ENCODE measurements at regions not wholly inside any gene's neighbourhood (a gene's known extent, or its start where the extent isn't known, plus 50 kb on each side); places are given as distances from the start of the nearest gene placed in this dataset.

GRCh38 chr14:26213846-26214575, 383.8 kb downstream of the NOVA1 start:
- no peaks in the 10 kb centered on the region for H3K79me2 ChIP-seq (ENCODE audit: insufficient read depth, low read length)
- TF ChIP-seq CTCF (IDR thresholded peaks at IDR 0.05; ENCODE audit: extremely low read depth, low read depth, low read length) = no peak
- H2AFZ ChIP-seq (ENCODE audit: low read length) = no peak overlapping the region
- H3K27me3 ChIP-seq (ENCODE audit: insufficient read depth, low read length) = no peaks in the 10 kb centered on the region
- DNase-seq (ENCODE audit: insufficient read length, low spot score, missing footprints) = no peak
- no peak overlapping the region for H3K4me3 ChIP-seq (ENCODE audit: insufficient read depth, low read length)
- no peak overlapping the region for H3K4me2 ChIP-seq (ENCODE audit: insufficient read depth, low read length)
- no peaks in the 10 kb centered on the region for H4K20me1 ChIP-seq (ENCODE audit: insufficient read depth, low read length)
- peaks cover 5% of the 10 kb centered on the region for H3K9me3 ChIP-seq (ENCODE audit: low read depth, low read length)
- no peaks in the 10 kb centered on the region for H3K36me3 ChIP-seq (ENCODE audit: insufficient read depth, low read length)
- H3K27ac ChIP-seq (ENCODE audit: low read depth, low read length) = no peak overlapping the region
- no peaks in the 10 kb centered on the region for H3K4me1 ChIP-seq (ENCODE audit: insufficient read depth, low read length)

- Histone ChIP-seq H3K79me2 (ENCODE audit: insufficient read depth, low read length) (no peaks in the 10 kb centered on the region), H2AFZ (ENCODE audit: low read length) (no peak overlapping the region), H3K36me3 (ENCODE audit: insufficient read depth, low read length) (no peaks in the 10 kb centered on the region), H3K27ac (ENCODE audit: low read depth, low read length) (no peak overlapping the region), H3K9me3 (ENCODE audit: low read depth, low read length) (peaks cover 2% of the 10 kb centered on the region), H3K4me2 (ENCODE audit: insufficient read depth, low read length) (no peak overlapping the region), H3K4me3 (ENCODE audit: insufficient read depth, low read length) (no peak overlapping the region), H3K27me3 (ENCODE audit: insufficient read depth, low read length) (no peaks in the 10 kb centered on the region), H4K20me1 (ENCODE audit: insufficient read depth, low read length) (no peaks in the 10 kb centered on the region), H3K4me1 (ENCODE audit: insufficient read depth, low read length) (no peaks in the 10 kb centered on the region)
- no peak for DNase-seq (ENCODE audit: insufficient read length, low spot score, missing footprints)
- no peak for TF ChIP-seq CTCF (IDR thresholded peaks at IDR 0.05; ENCODE audit: extremely low read depth, low read depth, low read length)
Measured at GRCh38 chr14:26209699-26210098, 388.1 kb downstream of the NOVA1 start.

- no peak for TF ChIP-seq CTCF (IDR thresholded peaks at IDR 0.05; ENCODE audit: extremely low read depth, low read depth, low read length)
- Histone ChIP-seq H4K20me1 (ENCODE audit: insufficient read depth, low read length) (no peaks in the 10 kb centered on the region), H3K4me3 (ENCODE audit: insufficient read depth, low read length) (no peak overlapping the region), H3K27me3 (ENCODE audit: insufficient read depth, low read length) (no peaks in the 10 kb centered on the region), H2AFZ (ENCODE audit: low read length) (no peak overlapping the region), H3K79me2 (ENCODE audit: insufficient read depth, low read length) (no peaks in the 10 kb centered on the region), H3K4me2 (ENCODE audit: insufficient read depth, low read length) (no peak overlapping the region), H3K36me3 (ENCODE audit: insufficient read depth, low read length) (no peaks in the 10 kb centered on the region), H3K4me1 (ENCODE audit: insufficient read depth, low read length) (no peaks in the 10 kb centered on the region), H3K27ac (ENCODE audit: low read depth, low read length) (no peak overlapping the region), H3K9me3 (ENCODE audit: low read depth, low read length) (peaks cover 8% of the 10 kb centered on the region)
- no peak for DNase-seq (ENCODE audit: insufficient read length, low spot score, missing footprints)
Measured at GRCh38 chr14:26206640-26207039, 391.2 kb downstream of the NOVA1 start.

- H4K20me1 ChIP-seq (ENCODE audit: insufficient read depth, low read length) = no peaks in the 10 kb centered on the region
- H3K79me2 ChIP-seq (ENCODE audit: insufficient read depth, low read length) = no peaks in the 10 kb centered on the region
- H3K4me2 ChIP-seq (ENCODE audit: insufficient read depth, low read length) = no peak overlapping the region
- H3K4me3 ChIP-seq (ENCODE audit: insufficient read depth, low read length) = no peak overlapping the region
- no peaks in the 10 kb centered on the region for H3K27me3 ChIP-seq (ENCODE audit: insufficient read depth, low read length)
- H3K9me3 ChIP-seq (ENCODE audit: low read depth, low read length) = peaks cover 6% of the 10 kb centered on the region
- no peak overlapping the region for H2AFZ ChIP-seq (ENCODE audit: low read length)
- no peaks in the 10 kb centered on the region for H3K4me1 ChIP-seq (ENCODE audit: insufficient read depth, low read length)
- H3K36me3 ChIP-seq (ENCODE audit: insufficient read depth, low read length) = no peaks in the 10 kb centered on the region
- no peak for TF ChIP-seq CTCF (IDR thresholded peaks at IDR 0.05; ENCODE audit: extremely low read depth, low read depth, low read length)
- no peak for DNase-seq (ENCODE audit: insufficient read length, low spot score, missing footprints)
- H3K27ac ChIP-seq (ENCODE audit: low read depth, low read length) = no peak overlapping the region
Measured at GRCh38 chr14:26204728-26205479, 392.9 kb downstream of the NOVA1 start.
